Activated CD8-positive, alpha-beta T cell treated with anti-CD3 and anti-CD28 coated beads for 36 hours (primary cell): ENCODE measurements at regions not wholly inside any gene's neighbourhood (a gene's known extent, or its start where the extent isn't known, plus 50 kb on each side); places are given as distances from the start of the nearest gene placed in this dataset.

Source experiments
- ATAC-seq: fragments of 200-7000 bp; cut with Tn5 transposase; one replicate; pipeline ENCODE4 v1.10.0; 2021; ENCODE audit warnings: mild to moderate bottlenecking, moderate library complexity
- CTCF ChIA-PET: fragments of 350-600 bp; sonication (Branson Sonifier 250); formaldehyde crosslinking; loops from one replicate; lab custom pipeline; 2021; ENCODE audit warnings: antibody characterized with exemption; lab: Charles Lee
- POLR2A ChIA-PET: fragments of 350-600 bp; sonication (Branson Sonifier 250); formaldehyde crosslinking; loops from one replicate; lab custom pipeline; 2021; ENCODE audit warnings: antibody characterized with exemption; lab: Charles Lee
- DNase-seq: peaks from one replicate; pipeline ENCODE4 v3.0.0-alpha.2; 2020
- H3K27ac Mint-ChIP-seq: one replicate; pipeline ENCODE4 v1.8.0; 2021; ENCODE audit warnings: mild to moderate bottlenecking, mixed read lengths
- H3K27me3 Mint-ChIP-seq: one replicate; pipeline ENCODE4 v1.8.0; 2021; ENCODE audit warnings: mixed read lengths
- H3K36me3 Mint-ChIP-seq: one replicate; pipeline ENCODE4 v1.8.0; 2021; ENCODE audit warnings: low read depth, mixed read lengths
- H3K4me1 Mint-ChIP-seq: one replicate; pipeline ENCODE4 v1.8.0; 2021; ENCODE audit warnings: low read depth, mixed read lengths
- H3K4me3 Mint-ChIP-seq: one replicate; pipeline ENCODE4 v1.8.0; 2021; ENCODE audit warnings: mild to moderate bottlenecking, moderate library complexity, mixed read lengths
- H3K9me3 Mint-ChIP-seq: one replicate; pipeline ENCODE4 v1.8.0; 2021; ENCODE audit warnings: mixed read lengths
- CTCF ChIP-seq: fragments of 200-600 bp; IDR thresholded peaks from one replicate; pipeline ENCODE4 v1.8.0; 2022; ENCODE audit warnings: antibody characterized with exemption, mild to moderate bottlenecking
- intact Hi-C: fragments of 100-400 bp; cut with micrococcal nuclease; formaldehyde crosslinking; loops from one replicate; pipeline ENCODE4 v1.10.0; 2022

GRCh38 chr21:37967036-37967435 lies 50.8 kb upstream of the KCNJ6 start:
- Mint-ChIP-seq H3K4me3 (no peak overlapping the region), H3K9me3 (no peaks in the 10 kb centered on the region), H3K36me3 (no peaks in the 10 kb centered on the region), H3K27me3 (no peaks in the 10 kb centered on the region), H3K27ac (no peak overlapping the region), H3K4me1 (no peaks in the 10 kb centered on the region)
- intact Hi-C loops: no loop called here
- DNase-seq (no peak), ATAC-seq (no peak)
- no peak for TF ChIP-seq CTCF
- CTCF ChIA-PET: no interaction called here
- POLR2A ChIA-PET: no interaction called here

GRCh38 chr21:37968744-37969143 lies 52.5 kb upstream of the KCNJ6 start:
- Mint-ChIP-seq H3K27me3 (no peaks in the 10 kb centered on the region), H3K4me1 (no peaks in the 10 kb centered on the region), H3K4me3 (no peak overlapping the region), H3K27ac (no peak overlapping the region), H3K36me3 (no peaks in the 10 kb centered on the region), H3K9me3 (no peaks in the 10 kb centered on the region)
- POLR2A ChIA-PET: no interaction called here
- intact Hi-C loops: no loop called here
- CTCF ChIA-PET: no interaction called here
- no peak for ATAC-seq
- no peak for DNase-seq
- no peak for TF ChIP-seq CTCF

GRCh38 chr21:37970548-37970947 lies 54.3 kb upstream of the KCNJ6 start:
- Mint-ChIP-seq H3K27me3 (no peaks in the 10 kb centered on the region), H3K4me3 (no peak overlapping the region), H3K36me3 (no peaks in the 10 kb centered on the region), H3K4me1 (no peaks in the 10 kb centered on the region), H3K27ac (no peak overlapping the region), H3K9me3 (no peaks in the 10 kb centered on the region)
- TF ChIP-seq CTCF: no peak
- no peak for DNase-seq
- CTCF ChIA-PET: interaction anchor here (1.1 kb wide), 1 partner anchor 9 kb away, joined by 3 read pairs; no protein-coding TSS in a partner anchor
- ATAC-seq: no peak
- intact Hi-C loops: no loop called here
- POLR2A ChIA-PET: no interaction called here

- H3K27ac Mint-ChIP-seq: no peak overlapping the region
- no peaks in the 10 kb centered on the region for H3K4me1 Mint-ChIP-seq
- intact Hi-C loops: no loop called here
- no peak overlapping the region for H3K4me3 Mint-ChIP-seq
- POLR2A ChIA-PET: no interaction called here
- H3K9me3 Mint-ChIP-seq: no peaks in the 10 kb centered on the region
- CTCF ChIA-PET: no interaction called here
- no peak for ATAC-seq
- no peak for DNase-seq
- no peaks in the 10 kb centered on the region for H3K36me3 Mint-ChIP-seq
- TF ChIP-seq CTCF: no peak
- no peaks in the 10 kb centered on the region for H3K27me3 Mint-ChIP-seq
Observed at GRCh38 chr21:37971390-37971950, 55.2 kb upstream of the KCNJ6 start.

- no peak overlapping the region for H3K27ac Mint-ChIP-seq
- TF ChIP-seq CTCF: no peak
- no peaks in the 10 kb centered on the region for H3K27me3 Mint-ChIP-seq
- no peaks in the 10 kb centered on the region for H3K9me3 Mint-ChIP-seq
- no peaks in the 10 kb centered on the region for H3K36me3 Mint-ChIP-seq
- no peak for DNase-seq
- ATAC-seq: no peak
- no peaks in the 10 kb centered on the region for H3K4me1 Mint-ChIP-seq
- no peak overlapping the region for H3K4me3 Mint-ChIP-seq
- POLR2A ChIA-PET: no interaction called here
- CTCF ChIA-PET: no interaction called here
- intact Hi-C loops: no loop called here
Observed at GRCh38 chr21:37974081-37974480, 57.8 kb upstream of the KCNJ6 start.
